ENCODE measurements at regions not wholly inside any gene's neighbourhood (a gene's known extent, or its start where the extent isn't known, plus 50 kb on each side); places are given as distances from the start of the nearest gene placed in this dataset.

DNA sequence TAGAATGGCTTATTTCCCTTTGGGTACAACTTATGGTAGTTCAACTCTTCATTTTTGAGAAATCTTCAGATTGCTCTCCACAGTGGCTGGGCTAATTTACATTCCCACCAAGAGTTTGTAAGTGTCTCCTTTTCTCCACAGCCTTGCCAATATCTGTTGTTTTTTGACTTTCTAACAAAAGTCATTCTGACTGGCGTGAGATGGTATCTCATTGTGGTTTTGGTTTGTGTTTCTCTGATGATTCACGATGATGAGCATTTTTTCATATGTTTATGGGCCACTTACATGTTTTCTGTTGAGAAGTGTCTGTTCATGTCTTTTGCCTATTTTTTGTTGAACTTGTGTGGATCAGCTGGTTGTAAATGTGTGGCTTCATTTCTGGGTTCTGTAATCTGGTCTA lies 871.0 kb downstream of the EPHA4 start:
- TF ChIP-seq BHLHE40 (IDR thresholded peaks at IDR 0.05; ENCODE audit: borderline replicate concordance) (no peak), SUZ12 (IDR thresholded peaks at IDR 0.05) (no peak), TARDBP (IDR thresholded peaks at IDR 0.05) (no peak), FOXK2 (IDR thresholded peaks at IDR 0.05) (no peak)

All from HEK293T (cell line).